IPS-18c (cell line): ENCODE measurements at regions not wholly inside any gene's neighbourhood (a gene's known extent, or its start where the extent isn't known, plus 50 kb on each side); places are given as distances from the start of the nearest gene placed in this dataset.

Source experiments
- H3K4me3 ChIP-seq: 2 replicates; pipeline ENCODE4 v1.7.0; 2013; ENCODE audit warnings: low read depth, mild to moderate bottlenecking, low read length, moderate library complexity; ENCODE audit not compliant: insufficient read depth
- H3K9me3 ChIP-seq: one replicate; pipeline ENCODE4 v1.6.1; 2013; ENCODE audit warnings: mild to moderate bottlenecking, low read length, moderate library complexity; ENCODE audit not compliant: control insufficient read depth, insufficient read depth

- Histone ChIP-seq H3K4me3 (no peak overlapping the region), H3K9me3 (no peaks in the 10 kb centered on the region)
Observed at GRCh38 chr2:172323861-172324597, 103.4 kb upstream of the ITGA6 start.

GRCh38 chr2:172326211-172326509 is 101.2 kb upstream of the ITGA6 start:
- Histone ChIP-seq H3K4me3 (no peak overlapping the region), H3K9me3 (no peaks in the 10 kb centered on the region)

GRCh38 chr2:172328103-172328841 is 99.1 kb upstream of the ITGA6 start:
- H3K4me3 ChIP-seq = no peak overlapping the region
- H3K9me3 ChIP-seq = no peaks in the 10 kb centered on the region

GRCh38 chr2:172329416-172329773 is 98.0 kb upstream of the ITGA6 start:
- Histone ChIP-seq H3K4me3 (no peak overlapping the region), H3K9me3 (no peaks in the 10 kb centered on the region)

- Histone ChIP-seq H3K4me3 (no peak overlapping the region), H3K9me3 (no peaks in the 10 kb centered on the region)
Observed at GRCh38 chr2:172329774-172330671, 97.4 kb upstream of the ITGA6 start.

- Histone ChIP-seq H3K9me3 (peaks cover 4% of the 10 kb centered on the region), H3K4me3 (no peak overlapping the region)
Observed at GRCh38 chr2:172332507-172332906, 94.9 kb upstream of the ITGA6 start.

- Histone ChIP-seq H3K4me3 (no peak overlapping the region), H3K9me3 (peaks cover 4% of the 10 kb centered on the region)
Observed at GRCh38 chr2:172333235-172333977, 94.0 kb upstream of the ITGA6 start.

GRCh38 chr2:172333978-172334330 is 93.4 kb upstream of the ITGA6 start:
- Histone ChIP-seq H3K4me3 (no peak overlapping the region), H3K9me3 (peaks cover 4% of the 10 kb centered on the region)

- Histone ChIP-seq H3K4me3 (no peak overlapping the region), H3K9me3 (peaks cover 4% of the 10 kb centered on the region)
Observed at GRCh38 chr2:172334988-172335387, 92.4 kb upstream of the ITGA6 start.

GRCh38 chr2:172335736-172336135 is 91.7 kb upstream of the ITGA6 start:
- Histone ChIP-seq H3K4me3 (no peak overlapping the region), H3K9me3 (peaks cover 4% of the 10 kb centered on the region)

- H3K4me3 ChIP-seq = no peak overlapping the region
- H3K9me3 ChIP-seq = peaks cover 4% of the 10 kb centered on the region
Observed at GRCh38 chr2:172336681-172337080, 90.7 kb upstream of the ITGA6 start.

- Histone ChIP-seq H3K4me3 (no peak overlapping the region), H3K9me3 (peaks cover 4% of the 10 kb centered on the region)
Observed at GRCh38 chr2:172339371-172340010, 87.9 kb upstream of the ITGA6 start.

GRCh38 chr2:172340394-172340793 is 87.0 kb upstream of the ITGA6 start:
- no peak overlapping the region for H3K4me3 ChIP-seq

GRCh38 chr2:172342078-172342477 is 85.3 kb upstream of the ITGA6 start:
- no peaks in the 10 kb centered on the region for H3K9me3 ChIP-seq
- H3K4me3 ChIP-seq = no peak overlapping the region

More at GRCh38 chr2:172340394-172340793, 87.0 kb upstream of the ITGA6 start:
- H3K9me3 ChIP-seq = peaks cover 4% of the 10 kb centered on the region

GRCh38 chr2:172342611-172343010 is 84.8 kb upstream of the ITGA6 start:
- Histone ChIP-seq H3K9me3 (no peaks in the 10 kb centered on the region), H3K4me3 (no peak overlapping the region)

GRCh38 chr2:172344159-172344558 is 83.2 kb upstream of the ITGA6 start:
- Histone ChIP-seq H3K9me3 (no peaks in the 10 kb centered on the region), H3K4me3 (no peak overlapping the region)
